NCI-H187 treated with DMSO at 0.1 percent for 48 hours (cell line): ENCODE measurements at regions not wholly inside any gene's neighbourhood (a gene's known extent, or its start where the extent isn't known, plus 50 kb on each side); places are given as distances from the start of the nearest gene placed in this dataset.

Experiments used
- DNase-seq: peaks from one replicate; lab custom pipeline; 2025; lab: John Stamatoyannopoulos, UW

DNA sequence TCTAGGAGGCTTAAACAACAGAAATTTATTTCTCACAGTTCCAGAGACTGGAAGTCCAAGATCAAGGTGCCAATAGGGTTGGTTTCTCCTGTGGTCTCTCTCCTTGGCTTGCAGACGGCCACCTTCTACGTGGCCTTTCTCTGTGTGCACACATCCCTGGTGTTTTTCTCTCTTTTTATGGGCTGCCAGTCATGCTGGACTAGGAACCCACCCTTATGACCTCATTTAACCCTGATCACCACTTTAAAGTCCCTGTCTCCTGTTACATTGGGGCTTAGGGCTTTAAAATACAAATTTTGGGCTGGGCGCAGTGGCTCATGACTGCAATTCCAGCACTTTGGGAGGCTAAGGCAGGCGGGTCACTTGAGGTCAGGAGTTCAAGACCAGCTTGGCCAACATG lies 157.1 kb downstream of the TLE1 start:
- DNase-seq, result no peak

DNA sequence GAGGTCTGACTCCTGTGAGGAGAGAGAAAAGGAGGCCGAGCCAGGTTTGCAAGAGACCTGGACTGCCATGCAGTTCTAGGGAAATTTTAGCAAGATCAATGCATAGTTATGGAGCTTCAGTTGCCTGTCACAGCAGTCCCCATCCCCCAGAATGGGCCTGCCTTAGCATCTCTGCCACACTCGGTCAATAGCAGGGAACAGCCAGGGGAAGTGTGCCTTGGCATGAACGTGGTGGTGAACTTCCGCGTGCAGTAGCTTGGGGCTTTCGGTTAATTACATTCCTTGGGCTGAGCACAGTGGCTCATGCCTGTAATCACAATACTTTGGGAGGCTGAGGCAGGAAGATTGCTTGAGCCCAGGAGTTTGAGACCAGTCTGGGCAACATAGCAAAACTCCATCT lies 157.8 kb downstream of the TLE1 start:
- DNase-seq, result no peak

DNA sequence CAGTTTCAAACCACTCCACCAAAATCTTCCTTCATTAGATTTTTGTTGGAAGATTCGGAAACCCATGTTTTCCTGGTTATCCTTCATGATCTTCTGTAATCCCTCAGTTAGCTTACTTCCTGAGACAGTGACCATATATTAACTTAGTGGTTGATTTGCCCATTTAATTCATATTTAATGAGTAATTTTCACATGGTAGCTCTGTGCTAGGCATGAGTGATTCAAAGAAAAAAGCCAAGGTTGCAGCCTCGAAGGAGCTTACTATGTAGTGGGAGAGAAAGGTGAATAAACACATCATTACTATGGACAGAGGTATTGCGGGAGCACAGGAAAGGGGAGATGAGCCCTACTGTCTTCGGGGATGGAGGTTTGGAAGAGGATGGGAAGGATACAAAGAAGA lies 158.5 kb downstream of the TLE1 start:
- no peak for DNase-seq

DNA sequence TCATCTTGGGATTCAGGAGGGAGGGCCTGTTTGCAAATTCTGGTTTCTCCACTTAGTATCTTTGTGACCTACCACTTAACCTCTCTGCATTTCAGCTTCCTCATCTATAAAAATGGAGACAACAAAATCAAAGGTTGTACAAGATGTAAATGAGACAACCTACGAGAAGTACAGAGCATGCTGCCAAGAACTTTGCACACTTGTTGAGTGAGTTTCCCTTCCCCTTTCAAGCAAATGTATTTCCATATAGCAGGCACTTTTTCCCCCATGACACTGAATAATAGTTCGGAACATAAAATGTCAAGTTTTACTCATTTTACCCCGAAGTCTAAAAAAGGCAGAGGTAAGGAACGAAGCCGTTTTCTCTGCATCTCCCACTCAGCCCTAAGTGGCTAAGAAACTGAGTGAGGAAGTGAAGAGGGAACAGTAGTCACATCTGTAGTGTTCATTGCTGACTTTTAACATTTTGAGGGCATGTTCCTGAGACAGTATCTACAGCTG lies 159.0 kb downstream of the TLE1 start:
- DNase-seq, result no peak

- no peak for DNase-seq
These were observed 159.7 kb downstream of the TLE1 start for GRCh38 chr9:81529556-81530193.

- no peak for DNase-seq
These were observed 162.8 kb downstream of the TLE1 start for GRCh38 chr9:81526587-81526986.

GRCh38 chr9:81522716-81523551 lies 166.4 kb downstream of the TLE1 start:
- DNase-seq, result no peak

DNA sequence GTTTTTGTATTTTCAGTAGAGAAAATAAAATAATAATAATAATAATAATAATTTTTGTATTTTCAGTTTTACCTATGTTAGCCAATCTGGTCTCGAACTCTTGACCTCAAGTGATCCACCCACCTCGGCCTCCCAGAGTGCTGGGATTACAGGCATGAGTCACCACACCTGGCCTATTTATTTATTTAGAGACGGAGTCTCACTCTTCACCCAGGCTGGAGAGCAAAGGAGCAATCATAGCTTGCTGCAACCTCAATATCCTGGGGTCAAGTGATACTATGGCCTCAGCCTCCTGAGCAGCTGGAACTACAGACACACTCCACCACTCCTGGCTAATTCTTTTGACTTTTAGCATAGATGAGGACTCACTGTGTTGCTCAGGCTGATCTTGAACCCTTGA lies 167.5 kb downstream of the TLE1 start:
- no peak for DNase-seq

DNA sequence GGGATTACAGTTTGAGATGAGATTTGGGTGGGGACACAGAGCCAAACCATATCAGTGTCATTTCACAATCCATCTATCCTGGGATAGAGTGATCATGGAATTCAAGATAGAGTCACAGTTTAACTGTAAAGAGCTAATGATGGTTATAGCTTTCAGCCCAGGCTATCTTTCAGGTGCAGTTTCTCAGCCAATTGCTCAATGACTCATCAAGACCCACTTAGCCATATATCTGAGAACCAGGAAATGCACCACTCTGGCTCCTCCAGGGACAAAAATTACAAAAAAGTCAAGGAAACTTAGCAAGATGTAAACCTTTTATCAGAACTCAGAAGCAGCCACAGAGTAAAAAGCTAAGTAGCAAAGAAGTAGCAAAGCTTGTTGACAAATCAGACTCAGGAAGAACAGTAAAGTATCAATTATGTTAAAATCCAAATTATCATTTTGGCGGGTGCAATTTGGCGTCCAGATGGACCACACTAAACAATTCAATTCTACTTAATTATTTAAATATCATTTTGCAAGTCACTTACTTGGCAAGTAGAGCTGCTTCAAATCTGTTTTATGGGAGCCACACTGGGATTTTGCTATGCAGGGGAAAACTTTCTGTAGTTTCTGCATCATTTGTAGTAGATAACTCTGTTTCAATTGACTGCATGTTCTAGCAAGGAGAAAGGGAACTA lies 169.4 kb downstream of the TLE1 start:
- DNase-seq, result no peak

- DNase-seq, result no peak
These were observed 171.4 kb downstream of the TLE1 start for GRCh38 chr9:81517954-81518353.

DNA sequence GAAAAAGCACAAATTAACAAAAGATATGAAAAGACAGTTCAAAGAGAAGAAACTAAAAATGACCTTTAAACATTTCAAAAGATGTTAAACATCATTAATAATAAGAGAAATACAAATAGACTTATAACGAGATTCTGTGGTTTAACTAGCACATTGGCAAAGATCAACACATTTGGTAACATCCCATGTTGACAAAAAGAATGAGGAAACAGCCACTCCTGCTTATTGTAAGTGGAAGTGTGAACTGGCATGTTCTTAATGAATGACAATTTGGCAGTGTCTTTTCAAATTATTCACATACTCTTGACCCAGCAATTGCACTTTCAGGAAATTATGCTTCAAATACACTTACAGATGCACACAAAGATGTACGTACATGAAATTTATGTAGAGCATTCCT lies 176.3 kb downstream of the TLE1 start:
- DNase-seq, result no peak

DNA sequence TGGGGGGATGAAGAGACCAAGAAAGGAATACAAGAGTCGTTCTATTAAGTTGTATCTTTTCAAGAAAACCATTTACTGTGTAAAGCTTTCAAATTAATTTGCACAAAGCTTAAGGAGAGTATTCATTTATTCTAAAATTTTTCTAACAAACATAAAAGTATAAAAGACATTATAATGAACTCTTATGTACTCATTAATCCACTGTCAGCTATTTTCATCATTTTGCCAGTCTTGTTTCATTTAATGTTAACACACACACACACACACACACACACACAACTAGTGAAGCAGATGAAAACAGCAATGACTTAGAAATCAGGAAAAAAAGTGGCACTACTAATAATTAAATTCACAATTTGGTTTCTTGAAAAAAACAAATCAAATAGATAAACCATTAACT lies 176.7 kb downstream of the TLE1 start:
- no peak for DNase-seq

- no peak for DNase-seq
These were observed 180.9 kb downstream of the TLE1 start for GRCh38 chr9:81508476-81508875.

- DNase-seq, result no peak
These were observed 182.1 kb downstream of the TLE1 start for GRCh38 chr9:81506941-81507864.

DNA sequence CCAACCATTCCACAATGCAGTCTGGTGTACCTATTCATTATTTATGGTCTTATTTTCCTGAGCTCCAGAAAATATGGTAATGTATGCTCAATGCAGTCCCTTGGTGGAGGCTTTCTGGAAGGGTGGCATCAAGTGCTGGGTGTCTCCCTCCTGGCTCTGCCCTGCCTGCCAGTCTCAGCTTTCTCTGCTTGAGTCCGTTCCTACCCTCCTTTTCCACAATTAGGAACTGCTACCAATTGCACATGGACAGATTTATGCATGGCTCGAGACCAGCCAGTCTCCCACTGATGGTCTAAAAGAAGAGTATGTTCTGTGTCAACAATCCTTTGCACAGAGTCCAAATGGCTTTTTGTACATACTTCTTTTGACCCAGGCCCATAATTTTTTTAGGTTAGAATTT lies 189.8 kb downstream of the TLE1 start:
- DNase-seq, result no peak

DNA sequence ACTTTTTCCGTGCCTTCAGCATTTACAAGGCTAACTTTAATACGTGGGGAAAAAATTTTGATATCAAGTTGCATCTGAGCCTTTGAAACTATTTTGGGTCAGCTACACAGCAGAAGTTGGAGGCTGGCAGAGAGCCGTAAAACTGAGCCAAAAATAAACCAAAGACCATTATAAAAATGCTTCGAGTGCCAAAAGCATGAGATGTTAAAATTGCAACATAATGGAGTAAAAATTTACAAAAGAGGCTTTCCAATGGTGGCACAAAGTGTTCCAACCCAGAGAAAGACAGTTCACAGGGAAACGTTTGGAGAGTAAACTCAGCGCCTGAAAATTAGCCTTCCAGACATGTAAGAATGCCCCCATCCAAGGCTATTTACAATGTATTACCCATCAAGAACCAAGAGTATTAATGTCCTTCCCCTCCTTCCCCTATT lies 190.3 kb downstream of the TLE1 start:
- no peak for DNase-seq

DNA sequence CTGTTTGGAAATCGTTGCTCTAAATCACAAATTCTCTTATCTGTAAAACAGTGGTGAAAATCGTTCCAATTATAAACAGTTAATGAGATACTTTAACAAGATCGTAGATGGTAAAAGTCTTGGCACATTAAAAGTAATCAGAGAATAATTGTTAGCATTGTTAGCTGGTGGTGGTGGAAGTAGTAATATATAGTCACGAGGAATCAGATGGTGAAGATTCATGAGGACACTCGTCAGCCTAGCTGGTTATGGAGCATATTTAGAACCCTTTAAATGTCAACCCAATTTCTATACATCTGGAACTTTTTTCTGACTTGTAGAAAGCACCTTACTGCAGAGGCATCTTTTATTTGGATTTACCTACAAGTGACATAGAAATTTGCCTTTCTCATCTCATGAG lies 190.8 kb downstream of the TLE1 start:
- DNase-seq, result no peak

GRCh38 chr9:81497091-81497490 lies 192.3 kb downstream of the TLE1 start:
- DNase-seq, result no peak

DNA sequence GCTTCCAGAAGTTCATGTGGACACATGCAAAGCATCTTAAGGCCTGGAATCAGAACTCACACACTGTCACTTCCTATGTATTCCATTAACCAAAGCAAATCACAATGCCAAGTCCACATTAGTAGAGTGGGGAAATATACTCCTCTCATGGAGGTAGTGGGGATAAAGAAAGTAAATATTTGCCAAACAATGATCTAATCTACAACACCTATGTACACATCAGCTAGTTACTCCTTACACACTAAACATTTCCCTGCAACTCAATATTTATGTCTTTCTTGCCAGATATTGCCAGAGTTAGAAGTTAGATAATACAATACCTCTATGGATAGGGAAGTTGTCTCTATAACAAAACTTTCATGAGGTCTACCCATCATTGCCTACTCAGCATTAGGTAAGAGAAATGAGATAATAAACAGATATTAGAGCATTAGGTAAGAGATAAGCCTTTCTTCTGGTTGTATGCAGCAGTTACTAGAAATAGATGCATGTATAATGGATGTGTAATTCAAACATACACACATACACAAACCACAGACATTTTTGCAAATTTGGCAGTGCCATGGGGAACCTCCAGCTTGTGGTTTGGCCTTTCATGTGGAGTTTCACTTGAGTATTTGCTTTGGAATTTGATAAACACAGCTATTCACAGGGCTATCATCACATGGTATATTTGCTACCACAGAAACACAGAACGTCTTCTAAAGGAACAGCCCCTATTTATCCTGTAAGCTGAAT lies 196.5 kb downstream of the TLE1 start:
- no peak for DNase-seq

DNA sequence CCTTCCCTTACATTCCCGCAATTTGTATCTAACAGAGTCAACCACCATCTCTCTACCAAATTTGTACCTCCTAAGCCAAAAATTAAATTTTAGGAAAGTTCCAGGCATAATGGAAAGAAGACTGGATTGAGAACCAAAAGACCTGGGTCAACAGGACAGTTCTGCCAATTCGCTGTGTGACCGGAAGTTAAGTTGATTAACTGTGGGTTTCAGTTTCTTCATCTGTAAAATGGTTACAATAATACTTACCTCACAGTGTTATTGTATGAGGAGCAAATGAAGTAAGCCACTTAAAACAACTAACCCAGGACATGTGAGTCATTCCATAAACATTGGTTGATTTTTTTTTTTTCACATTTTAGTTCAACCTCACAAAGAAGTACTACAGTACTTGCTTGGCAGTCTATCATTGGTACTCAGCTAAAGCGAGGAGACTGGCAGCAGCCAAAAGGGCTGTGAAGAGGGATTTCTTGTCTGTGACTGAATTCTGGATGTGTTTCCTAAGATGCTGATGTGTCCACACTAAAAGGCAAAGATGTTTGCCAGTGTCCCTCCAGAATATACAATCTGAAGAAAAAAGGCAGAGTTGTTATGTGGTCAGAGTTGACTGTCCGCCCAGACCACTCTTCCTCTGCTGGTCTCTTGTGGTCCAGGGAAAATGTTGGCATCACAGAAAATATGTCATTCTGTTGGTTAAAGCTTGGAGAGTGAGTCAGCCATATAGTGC lies 198.6 kb downstream of the TLE1 start:
- DNase-seq, result no peak
